PC-9 (cell line): ENCODE measurements at regions not wholly inside any gene's neighbourhood (a gene's known extent, or its start where the extent isn't known, plus 50 kb on each side); places are given as distances from the start of the nearest gene placed in this dataset.

Source experiments
- EZH2 ChIP-seq: fragments of 200-600 bp; sonication (generic); IDR thresholded peaks from 2 replicates; pipeline ENCODE4 v1.8.0; 2017; ENCODE audit warnings: antibody characterized with exemption, low read depth
- TF ChIP-seq, protein P1 (sequence below): fragments of 200-600 bp; sonication (generic); conservative IDR thresholded peaks from 2 replicates; pipeline ENCODE4 v1.6.1; 2017; ENCODE audit warnings: mixed run types, antibody characterized with exemption, mild to moderate bottlenecking, moderate library complexity

DNA sequence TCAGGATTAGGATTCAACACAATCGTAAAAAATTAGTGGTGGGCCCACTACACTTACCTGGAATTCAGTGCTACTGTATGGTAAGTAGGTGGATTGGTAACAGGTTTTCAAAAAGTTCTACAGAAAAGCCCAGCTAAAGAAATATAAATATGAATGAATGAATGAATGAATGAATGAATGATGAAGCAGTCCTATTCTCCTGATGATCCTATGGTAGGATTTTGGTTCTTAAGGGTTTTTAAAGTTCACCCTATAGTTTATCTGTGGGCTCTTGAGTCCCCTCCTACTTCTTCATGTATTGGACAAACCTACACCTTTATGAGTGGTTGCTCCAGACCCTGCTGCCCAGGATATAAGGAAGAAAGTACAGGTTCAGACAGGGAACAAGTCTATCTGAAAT, 89.5 kb upstream of the HEY2 start:
- TF ChIP-seq, protein P1, sequence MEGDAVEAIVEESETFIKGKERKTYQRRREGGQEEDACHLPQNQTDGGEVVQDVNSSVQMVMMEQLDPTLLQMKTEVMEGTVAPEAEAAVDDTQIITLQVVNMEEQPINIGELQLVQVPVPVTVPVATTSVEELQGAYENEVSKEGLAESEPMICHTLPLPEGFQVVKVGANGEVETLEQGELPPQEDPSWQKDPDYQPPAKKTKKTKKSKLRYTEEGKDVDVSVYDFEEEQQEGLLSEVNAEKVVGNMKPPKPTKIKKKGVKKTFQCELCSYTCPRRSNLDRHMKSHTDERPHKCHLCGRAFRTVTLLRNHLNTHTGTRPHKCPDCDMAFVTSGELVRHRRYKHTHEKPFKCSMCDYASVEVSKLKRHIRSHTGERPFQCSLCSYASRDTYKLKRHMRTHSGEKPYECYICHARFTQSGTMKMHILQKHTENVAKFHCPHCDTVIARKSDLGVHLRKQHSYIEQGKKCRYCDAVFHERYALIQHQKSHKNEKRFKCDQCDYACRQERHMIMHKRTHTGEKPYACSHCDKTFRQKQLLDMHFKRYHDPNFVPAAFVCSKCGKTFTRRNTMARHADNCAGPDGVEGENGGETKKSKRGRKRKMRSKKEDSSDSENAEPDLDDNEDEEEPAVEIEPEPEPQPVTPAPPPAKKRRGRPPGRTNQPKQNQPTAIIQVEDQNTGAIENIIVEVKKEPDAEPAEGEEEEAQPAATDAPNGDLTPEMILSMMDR: no peak
- no peak for TF ChIP-seq EZH2
